Fibroblast of villous mesenchyme (primary cell): ENCODE measurements at regions not wholly inside any gene's neighbourhood (a gene's known extent, or its start where the extent isn't known, plus 50 kb on each side); places are given as distances from the start of the nearest gene placed in this dataset.

ENCODE experiments used
- DNase-seq: peaks from one replicate; pipeline ENCODE4 v3.0.0-alpha.2; 2010; ENCODE audit warnings: low read depth
- H3K4me3 ChIP-seq: 2 replicates; pipeline ENCODE4 v1.5.1; 2011; ENCODE audit warnings: low read depth, mild to moderate bottlenecking, low read length
- CTCF ChIP-seq: IDR thresholded peaks from 2 replicates; pipeline ENCODE4 v1.5.1; 2012; ENCODE audit warnings: low read depth, mild to moderate bottlenecking, low read length; ENCODE audit not compliant: insufficient read depth

- H3K4me3 ChIP-seq = no peak overlapping the region
- no peak for TF ChIP-seq CTCF
- peak; percentile 4 for DNase-seq
Measured at GRCh38 chr9:27791311-27791710, 218.0 kb upstream of the C9orf72 start.

- no peak for TF ChIP-seq CTCF
- no peak overlapping the region for H3K4me3 ChIP-seq
- no peak for DNase-seq
Measured at GRCh38 chr9:27792971-27793689, 219.8 kb upstream of the C9orf72 start.

GRCh38 chr9:27799326-27799725 lies 226.0 kb upstream of the C9orf72 start:
- H3K4me3 ChIP-seq = no peak overlapping the region
- no peak for TF ChIP-seq CTCF
- no peak for DNase-seq

- peak; percentile 9 for DNase-seq
Measured at GRCh38 chr9:27800159-27800558, 226.9 kb upstream of the C9orf72 start.

GRCh38 chr9:27800692-27801370 lies 227.6 kb upstream of the C9orf72 start:
- no peak overlapping the region for H3K4me3 ChIP-seq
- DNase-seq = no peak
- TF ChIP-seq CTCF = no peak

More at GRCh38 chr9:27800159-27800558, 226.9 kb upstream of the C9orf72 start:
- no peak overlapping the region for H3K4me3 ChIP-seq
- no peak for TF ChIP-seq CTCF

- no peak overlapping the region for H3K4me3 ChIP-seq
- DNase-seq = no peak
- no peak for TF ChIP-seq CTCF
Measured at GRCh38 chr9:27801545-27801944, 228.3 kb upstream of the C9orf72 start.
